Prostate gland (tissue), 2 donors: ENCODE measurements at regions not wholly inside any gene's neighbourhood (a gene's known extent, or its start where the extent isn't known, plus 50 kb on each side); places are given as distances from the start of the nearest gene placed in this dataset.

ENCODE experiments used
- POLR2A ChIP-seq: fragments of 450-650 bp; IDR thresholded peaks from one replicate; pipeline ENCODE4 v1.6.1; 2016; ENCODE audit warnings: antibody characterized with exemption, mild to moderate bottlenecking
- POLR2AphosphoS5 ChIP-seq: sonication (generic); formaldehyde crosslinking; IDR thresholded peaks from one replicate; pipeline ENCODE4 v1.6.1; 2017; ENCODE audit warnings: antibody characterized with exemption
- TF ChIP-seq, protein P1 (sequence below), 4 experiments: fragments of 200-600 bp in 2 of 4; fragments of 450-650 bp in 2 of 4; sonication (generic) in 2 of 4; IDR thresholded peaks; 1 replicate in 3 of 4; 2 replicates in 1 of 4; pipeline ENCODE4 v1.5.1; 2016 to 2019; ENCODE audit warnings: antibody characterized with exemption in 4 of 4, mild to moderate bottlenecking in 2 of 4, moderate library complexity in 2 of 4

DNA sequence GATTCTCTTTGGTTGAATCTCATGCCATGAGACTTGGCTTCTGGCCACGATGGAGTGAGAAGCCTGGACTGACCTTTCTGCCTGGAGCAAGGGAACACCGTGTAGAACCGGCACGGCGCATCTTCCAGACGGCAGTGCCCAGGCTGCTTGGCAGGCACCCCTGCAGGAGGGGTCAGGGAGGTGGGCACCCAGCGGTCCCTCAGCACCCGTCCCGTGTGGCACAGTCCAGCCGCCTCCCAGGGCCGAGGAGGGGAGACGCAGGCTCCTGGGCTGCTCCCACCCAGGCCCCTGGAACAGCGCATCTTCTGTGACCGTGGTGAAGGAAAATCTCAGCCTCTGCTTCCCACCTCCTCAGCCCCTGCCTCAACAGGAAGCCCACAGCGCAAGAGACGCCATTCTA, 95.7 kb downstream of the CMPK2 start:
- TF ChIP-seq, protein P1, sequence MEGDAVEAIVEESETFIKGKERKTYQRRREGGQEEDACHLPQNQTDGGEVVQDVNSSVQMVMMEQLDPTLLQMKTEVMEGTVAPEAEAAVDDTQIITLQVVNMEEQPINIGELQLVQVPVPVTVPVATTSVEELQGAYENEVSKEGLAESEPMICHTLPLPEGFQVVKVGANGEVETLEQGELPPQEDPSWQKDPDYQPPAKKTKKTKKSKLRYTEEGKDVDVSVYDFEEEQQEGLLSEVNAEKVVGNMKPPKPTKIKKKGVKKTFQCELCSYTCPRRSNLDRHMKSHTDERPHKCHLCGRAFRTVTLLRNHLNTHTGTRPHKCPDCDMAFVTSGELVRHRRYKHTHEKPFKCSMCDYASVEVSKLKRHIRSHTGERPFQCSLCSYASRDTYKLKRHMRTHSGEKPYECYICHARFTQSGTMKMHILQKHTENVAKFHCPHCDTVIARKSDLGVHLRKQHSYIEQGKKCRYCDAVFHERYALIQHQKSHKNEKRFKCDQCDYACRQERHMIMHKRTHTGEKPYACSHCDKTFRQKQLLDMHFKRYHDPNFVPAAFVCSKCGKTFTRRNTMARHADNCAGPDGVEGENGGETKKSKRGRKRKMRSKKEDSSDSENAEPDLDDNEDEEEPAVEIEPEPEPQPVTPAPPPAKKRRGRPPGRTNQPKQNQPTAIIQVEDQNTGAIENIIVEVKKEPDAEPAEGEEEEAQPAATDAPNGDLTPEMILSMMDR (IDR thresholded peaks at IDR 0.05) = no peak
- TF ChIP-seq POLR2AphosphoS5 (no peak), POLR2A (no peak)
